Loucy (cell line): ENCODE measurements at regions not wholly inside any gene's neighbourhood (a gene's known extent, or its start where the extent isn't known, plus 50 kb on each side); places are given as distances from the start of the nearest gene placed in this dataset.
"Not testable (repeated sequence)": the region's sequence is repeated elsewhere in the genome, so short reads cannot be mapped to it uniquely, and the experiment has no call there.

Experiments
- H2AFZ ChIP-seq: fragments of 200-600 bp; sonication (generic); 2 replicates; pipeline ENCODE4 v1.6.0; 2016; ENCODE audit warnings: antibody characterized with exemption, mild to moderate bottlenecking, low read length, moderate library complexity
- H3F3A ChIP-seq: fragments of 200-600 bp; 2 replicates; pipeline ENCODE4 v1.6.0; 2016; ENCODE audit warnings: antibody characterized with exemption, low read depth, mild to moderate bottlenecking
- H3K27me3 ChIP-seq: fragments of 200-600 bp; sonication (generic); 2 replicates; pipeline ENCODE4 v1.6.1; 2014; ENCODE audit warnings: low read length, mild to moderate bottlenecking; ENCODE audit not compliant: insufficient read depth, poor library complexity, severe bottlenecking
- H3K36me3 ChIP-seq: fragments of 200-600 bp; sonication (generic); 2 replicates; pipeline ENCODE4 v1.6.1; 2016; ENCODE audit warnings: low read length; ENCODE audit not compliant: insufficient read depth
- H3K4me1 ChIP-seq: fragments of 200-600 bp; sonication (generic); 2 replicates; pipeline ENCODE4 v1.5.1; 2014; ENCODE audit warnings: low read length, mild to moderate bottlenecking; ENCODE audit not compliant: insufficient read depth, poor library complexity, severe bottlenecking
- H3K4me2 ChIP-seq: fragments of 200-600 bp; sonication (generic); 2 replicates; pipeline ENCODE4 v1.6.0; 2014; ENCODE audit warnings: antibody characterized with exemption, low read length, low read depth, mild to moderate bottlenecking; ENCODE audit not compliant: poor library complexity, severe bottlenecking
- H3K4me3 ChIP-seq: fragments of 200-600 bp; sonication (generic); 2 replicates; pipeline ENCODE4 v1.5.1; 2014; ENCODE audit warnings: low read length, mild to moderate bottlenecking, mixed read lengths; ENCODE audit not compliant: poor library complexity, severe bottlenecking
- H3K79me2 ChIP-seq: fragments of 200-600 bp; sonication (generic); 2 replicates; pipeline ENCODE4 v1.6.1; 2014; ENCODE audit warnings: low read length; ENCODE audit not compliant: insufficient read depth
- H3K9ac ChIP-seq: fragments of 200-600 bp; sonication (generic); 2 replicates; pipeline ENCODE4 v1.6.0; 2014; ENCODE audit warnings: mild to moderate bottlenecking, low read depth, low read length, moderate library complexity; ENCODE audit not compliant: poor library complexity, severe bottlenecking
- H3K9me2 ChIP-seq: fragments of 200-600 bp; sonication (generic); replicated peaks from 2 replicates; pipeline ENCODE4 v1.6.1; 2016; ENCODE audit warnings: low read depth, low read length, mixed read lengths
- H3K9me3 ChIP-seq: fragments of 200-600 bp; sonication (generic); 2 replicates; pipeline ENCODE4 v1.6.1; 2014; ENCODE audit warnings: mild to moderate bottlenecking, antibody characterized with exemption, low read length, low read depth; ENCODE audit not compliant: insufficient read depth
- H4K20me1 ChIP-seq: fragments of 200-600 bp; sonication (generic); 2 replicates; pipeline ENCODE4 v1.6.0; 2014; ENCODE audit warnings: antibody characterized with exemption, low read length, mild to moderate bottlenecking; ENCODE audit not compliant: insufficient read depth, poor library complexity, severe bottlenecking
- CTCF ChIP-seq: fragments of 200-600 bp; sonication (generic); conservative IDR thresholded peaks from 2 replicates; pipeline ENCODE4 v1.5.1; 2014; ENCODE audit warnings: mild to moderate bottlenecking, antibody characterized with exemption, low read length
- EZH2phosphoT487 ChIP-seq: fragments of 200-600 bp; IDR thresholded peaks from 2 replicates; pipeline ENCODE4 v1.6.1; 2018; ENCODE audit warnings: antibody characterized with exemption, mild to moderate bottlenecking, moderate library complexity, borderline replicate concordance

GRCh38 chr1:224820341-224820740 is 109.1 kb upstream of the DNAH14 start:
- Histone ChIP-seq H4K20me1 (no peaks in the 10 kb centered on the region), H3F3A (no peaks in the 10 kb centered on the region), H3K9ac (no peak overlapping the region), H3K27me3 (no peaks in the 10 kb centered on the region), H3K4me2 (no peak overlapping the region), H3K4me1 (no peaks in the 10 kb centered on the region), H3K9me3 (peaks cover 4% of the 10 kb centered on the region; the same call in 1 of the 2 replicates), H3K36me3 (no peaks in the 10 kb centered on the region), H3K9me2 (no peaks in the 10 kb centered on the region), H2AFZ (no peak overlapping the region), H3K79me2 (no peaks in the 10 kb centered on the region), H3K4me3 (no peak overlapping the region)
- TF ChIP-seq CTCF, result no peak
- TF ChIP-seq EZH2phosphoT487, result no peak

GRCh38 chr1:224821751-224822150 is 107.7 kb upstream of the DNAH14 start:
- H3K9me3 ChIP-seq, H3K4me1 ChIP-seq, H3K9me2 ChIP-seq, H3K79me2 ChIP-seq, H3K4me2 ChIP-seq, H3K9ac ChIP-seq, H3K27me3 ChIP-seq, H4K20me1 ChIP-seq, H3K4me3 ChIP-seq, H3K36me3 ChIP-seq, H3F3A ChIP-seq, H2AFZ ChIP-seq: not testable (repeated sequence)

DNA sequence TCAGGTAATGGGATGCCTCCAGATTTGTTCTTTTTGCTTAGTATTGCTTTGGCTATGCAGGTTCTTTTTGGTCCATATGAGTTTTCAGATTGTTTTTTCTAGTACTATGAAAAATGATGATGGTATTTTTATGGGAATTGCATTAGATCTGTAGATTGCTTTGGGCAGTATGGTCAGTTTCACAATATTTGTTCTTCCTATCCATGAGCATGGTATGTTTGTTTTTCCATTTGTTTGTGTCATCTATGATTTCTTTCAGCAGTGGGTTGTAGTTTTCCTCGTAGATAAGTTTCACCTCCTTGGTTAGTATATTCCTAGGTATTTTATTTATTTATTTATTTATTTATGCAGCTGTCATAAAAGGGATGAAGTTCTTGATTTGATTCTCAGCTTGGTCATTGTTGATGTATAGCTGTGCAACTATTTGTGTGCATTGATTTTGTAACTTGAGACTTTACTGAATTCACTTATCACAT is 103.9 kb upstream of the DNAH14 start:
- no peak overlapping the region for H2AFZ ChIP-seq
- no peak overlapping the region for H3K4me2 ChIP-seq
- H3K9me3 ChIP-seq, result peaks cover 4% of the 10 kb centered on the region; the same call in 1 of the 2 replicates
- H3K27me3 ChIP-seq, result no peaks in the 10 kb centered on the region
- no peaks in the 10 kb centered on the region for H3K9me2 ChIP-seq
- H3F3A ChIP-seq, result no peaks in the 10 kb centered on the region
- no peaks in the 10 kb centered on the region for H3K36me3 ChIP-seq
- H3K9ac ChIP-seq, result no peak overlapping the region
- no peaks in the 10 kb centered on the region for H3K79me2 ChIP-seq
- H3K4me3 ChIP-seq, result no peak overlapping the region
- H4K20me1 ChIP-seq, result no peaks in the 10 kb centered on the region
- TF ChIP-seq EZH2phosphoT487, result no peak
- H3K4me1 ChIP-seq, result no peaks in the 10 kb centered on the region

DNA sequence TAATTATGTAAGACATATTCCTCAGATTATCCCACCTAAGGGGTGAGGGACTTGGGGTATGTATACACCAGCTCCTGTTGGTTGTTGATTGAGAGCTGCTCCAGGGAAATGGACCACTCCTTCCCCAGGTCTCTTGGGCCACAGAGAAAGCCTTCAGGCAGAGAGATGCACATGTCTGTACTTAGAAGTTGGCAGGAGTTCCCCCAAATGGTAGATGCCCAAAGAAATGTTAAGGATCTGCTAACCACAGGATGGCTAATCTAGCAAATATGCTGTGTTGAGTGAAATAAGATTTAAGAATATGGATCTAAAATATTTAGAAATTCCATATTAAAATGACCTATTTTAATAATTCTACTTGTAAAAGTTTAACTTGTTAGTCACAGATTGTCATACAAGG is 100.8 kb upstream of the DNAH14 start:
- Histone ChIP-seq H3K9me3 (no peaks in the 10 kb centered on the region), H3K79me2 (no peaks in the 10 kb centered on the region), H3K36me3 (no peaks in the 10 kb centered on the region), H3K9me2 (no peaks in the 10 kb centered on the region), H3K9ac (no peak overlapping the region), H3K4me2 (no peak overlapping the region), H2AFZ (no peak overlapping the region), H3F3A (no peaks in the 10 kb centered on the region), H4K20me1 (no peaks in the 10 kb centered on the region), H3K4me3 (no peak overlapping the region), H3K27me3 (no peaks in the 10 kb centered on the region), H3K4me1 (no peaks in the 10 kb centered on the region)
- no peak for TF ChIP-seq EZH2phosphoT487
- TF ChIP-seq CTCF, result no peak
